ENCODE measurements at regions not wholly inside any gene's neighbourhood (a gene's known extent, or its start where the extent isn't known, plus 50 kb on each side); places are given as distances from the start of the nearest gene placed in this dataset.

DNA sequence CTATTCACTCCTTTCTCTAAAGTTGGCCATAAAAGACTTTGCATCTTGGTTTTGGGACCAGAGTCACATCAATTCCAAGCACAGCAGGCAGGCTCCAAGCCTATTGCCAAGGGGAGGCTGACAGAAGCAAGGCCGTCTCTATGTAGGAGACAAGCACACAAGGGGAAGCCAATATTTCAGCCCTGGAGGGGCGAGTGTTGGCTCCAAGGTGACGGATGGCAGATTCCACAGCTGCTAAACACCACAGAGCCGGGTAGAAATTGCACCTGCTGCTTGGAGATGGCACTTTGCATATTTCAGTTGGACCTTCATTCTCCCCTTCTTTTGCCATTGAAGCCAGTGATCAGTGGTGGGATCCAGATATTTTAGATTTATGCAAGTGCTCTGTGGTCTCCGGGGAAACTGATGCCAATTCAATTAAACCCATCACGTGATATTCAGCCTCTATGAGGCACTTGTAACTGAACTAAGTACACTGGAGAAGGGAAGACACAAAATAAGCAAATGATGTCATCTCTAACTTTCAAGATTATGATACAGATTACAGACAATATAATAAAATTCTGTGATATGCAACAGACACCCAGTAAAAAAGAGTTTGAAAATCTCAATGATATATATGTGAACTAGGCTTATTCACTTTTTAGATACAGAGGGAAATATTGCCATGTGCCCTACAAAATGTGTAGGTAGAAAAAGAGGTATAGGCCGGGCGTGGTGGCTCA, 102.8 kb upstream of the GREM2 start:
- no peaks in the 10 kb centered on the region for H3K27me3 ChIP-seq
- Mint-ChIP-seq H3K36me3 (no peaks in the 10 kb centered on the region), H3K9me3 (no peaks in the 10 kb centered on the region), H3K27ac (no peak overlapping the region), H3K4me3 (no peak overlapping the region), H3K4me1 (peaks cover 1% of the 10 kb centered on the region), H3K27me3 (ENCODE audit: insufficient read depth, low read depth) (no peaks in the 10 kb centered on the region)
- H3K4me3 ChIP-seq, result no peak overlapping the region
- no peaks in the 10 kb centered on the region for H3K36me3 ChIP-seq
- TF ChIP-seq, protein P1, sequence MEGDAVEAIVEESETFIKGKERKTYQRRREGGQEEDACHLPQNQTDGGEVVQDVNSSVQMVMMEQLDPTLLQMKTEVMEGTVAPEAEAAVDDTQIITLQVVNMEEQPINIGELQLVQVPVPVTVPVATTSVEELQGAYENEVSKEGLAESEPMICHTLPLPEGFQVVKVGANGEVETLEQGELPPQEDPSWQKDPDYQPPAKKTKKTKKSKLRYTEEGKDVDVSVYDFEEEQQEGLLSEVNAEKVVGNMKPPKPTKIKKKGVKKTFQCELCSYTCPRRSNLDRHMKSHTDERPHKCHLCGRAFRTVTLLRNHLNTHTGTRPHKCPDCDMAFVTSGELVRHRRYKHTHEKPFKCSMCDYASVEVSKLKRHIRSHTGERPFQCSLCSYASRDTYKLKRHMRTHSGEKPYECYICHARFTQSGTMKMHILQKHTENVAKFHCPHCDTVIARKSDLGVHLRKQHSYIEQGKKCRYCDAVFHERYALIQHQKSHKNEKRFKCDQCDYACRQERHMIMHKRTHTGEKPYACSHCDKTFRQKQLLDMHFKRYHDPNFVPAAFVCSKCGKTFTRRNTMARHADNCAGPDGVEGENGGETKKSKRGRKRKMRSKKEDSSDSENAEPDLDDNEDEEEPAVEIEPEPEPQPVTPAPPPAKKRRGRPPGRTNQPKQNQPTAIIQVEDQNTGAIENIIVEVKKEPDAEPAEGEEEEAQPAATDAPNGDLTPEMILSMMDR (IDR thresholded peaks at IDR 0.05), result no peak
- no peak for TF ChIP-seq EZH2phosphoT487 (IDR thresholded peaks at IDR 0.05)
- TF ChIP-seq EZH2 (IDR thresholded peaks at IDR 0.05), result no peak
- no peak overlapping the region for H3K9ac ChIP-seq
- H3K79me2 ChIP-seq (ENCODE audit: low read depth), result no peaks in the 10 kb centered on the region
- peaks cover 3% of the 10 kb centered on the region for H3K4me1 ChIP-seq
- H2AFZ ChIP-seq (replicated peaks), result no peak overlapping the region
- no peak for DNase-seq (ENCODE audit: low spot score)
- H3K4me2 ChIP-seq, result no peak overlapping the region
- H4K20me1 ChIP-seq (ENCODE audit: low read depth), result no peaks in the 10 kb centered on the region
- H3F3A ChIP-seq (ENCODE audit: low read depth), result no peaks in the 10 kb centered on the region
- H3K9me3 ChIP-seq (ENCODE audit: low read depth), result no peaks in the 10 kb centered on the region
- H3K27ac ChIP-seq, result no peak overlapping the region

DNA sequence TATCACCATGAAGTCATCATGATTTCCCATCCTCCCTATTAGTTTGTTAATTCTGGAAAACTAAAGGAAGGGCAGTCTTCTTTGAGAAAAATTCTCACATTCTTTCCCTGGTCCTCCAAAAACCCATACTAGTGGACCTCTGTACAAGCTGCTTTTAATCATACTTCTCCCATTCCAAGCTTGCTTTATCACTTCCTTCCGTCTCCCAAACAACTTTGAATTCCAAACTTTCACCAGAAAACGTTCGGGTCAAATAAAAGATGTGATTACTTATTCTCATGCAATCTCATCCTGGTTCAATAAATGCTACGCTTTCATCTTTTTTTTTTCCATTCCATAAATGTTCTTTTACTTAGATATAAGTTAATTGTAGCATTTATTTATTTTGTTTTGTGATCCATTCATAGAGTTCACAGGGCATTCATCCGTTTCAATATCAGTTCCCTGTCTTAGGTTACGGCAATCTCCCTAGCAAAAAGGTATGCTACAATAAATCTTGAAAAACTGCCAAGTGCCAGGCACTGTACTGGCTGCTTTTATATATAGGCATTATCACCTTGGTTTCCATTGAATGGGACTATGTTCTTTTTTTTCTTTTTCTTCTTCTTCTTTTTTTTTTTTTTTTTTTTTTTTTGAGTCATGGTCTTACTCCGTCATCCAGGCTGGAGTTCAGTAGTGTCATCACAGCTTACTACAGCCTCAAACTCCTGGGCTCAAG, 100.2 kb upstream of the GREM2 start:
- no peaks in the 10 kb centered on the region for H3K4me1 Mint-ChIP-seq
- no peaks in the 10 kb centered on the region for H3K9me3 ChIP-seq (ENCODE audit: low read depth)
- no peak for TF ChIP-seq EZH2 (IDR thresholded peaks at IDR 0.05)
- TF ChIP-seq, protein P1 (IDR thresholded peaks at IDR 0.05), result no peak
- no peak for TF ChIP-seq EZH2phosphoT487 (IDR thresholded peaks at IDR 0.05)

DNA sequence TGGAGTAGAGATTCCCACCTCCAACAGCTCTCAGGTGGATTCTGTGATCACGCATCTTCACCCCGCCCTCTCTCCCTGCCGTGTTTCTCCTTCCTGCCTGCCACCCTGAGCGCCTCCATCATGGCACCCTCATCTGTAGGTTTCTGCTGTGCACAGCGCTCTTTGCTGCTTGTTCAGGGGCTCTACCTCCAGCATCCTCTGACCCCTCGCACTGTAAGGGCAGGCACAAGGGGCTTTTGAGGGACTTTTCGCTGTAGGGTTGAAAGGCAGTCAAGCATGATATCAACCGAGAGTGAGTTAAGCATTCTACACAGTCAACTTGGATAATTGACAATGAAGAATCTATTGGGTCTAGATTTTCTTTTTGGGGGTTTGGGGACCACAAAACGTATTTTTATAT, 99.1 kb upstream of the GREM2 start:
- Histone ChIP-seq H3K36me3 (no peaks in the 10 kb centered on the region), H3K4me1 (peaks cover 3% of the 10 kb centered on the region), H2AFZ (replicated peaks) (no peak overlapping the region), H3K4me2 (no peak overlapping the region), H3K27me3 (no peaks in the 10 kb centered on the region), H3K9ac (no peak overlapping the region), H3K4me3 (no peak overlapping the region), H3F3A (ENCODE audit: low read depth) (no peaks in the 10 kb centered on the region), H3K9me3 (ENCODE audit: low read depth) (no peaks in the 10 kb centered on the region), H3K27ac (no peak overlapping the region), H4K20me1 (ENCODE audit: low read depth) (no peaks in the 10 kb centered on the region), H3K79me2 (ENCODE audit: low read depth) (no peaks in the 10 kb centered on the region)
- H3K9me3 Mint-ChIP-seq, result no peaks in the 10 kb centered on the region
- H3K4me1 Mint-ChIP-seq, result no peaks in the 10 kb centered on the region
- no peaks in the 10 kb centered on the region for H3K36me3 Mint-ChIP-seq
- TF ChIP-seq, protein P1 (IDR thresholded peaks at IDR 0.05), result no peak
- TF ChIP-seq EZH2phosphoT487 (IDR thresholded peaks at IDR 0.05) (no peak), EZH2 (IDR thresholded peaks at IDR 0.05) (no peak)
- no peak for DNase-seq (ENCODE audit: low spot score)
- no peak overlapping the region for H3K27ac Mint-ChIP-seq
- H3K4me3 Mint-ChIP-seq, result no peak overlapping the region
- no peaks in the 10 kb centered on the region for H3K27me3 Mint-ChIP-seq (ENCODE audit: insufficient read depth, low read depth)

More for the DNA sequence above, 100.2 kb upstream of the GREM2 start:
- Histone ChIP-seq H3K4me2 (no peak overlapping the region), H3K4me3 (no peak overlapping the region), H3K79me2 (ENCODE audit: low read depth) (no peaks in the 10 kb centered on the region), H3K36me3 (no peaks in the 10 kb centered on the region), H3K4me1 (peaks cover 3% of the 10 kb centered on the region), H3K27ac (no peak overlapping the region), H3K9ac (no peak overlapping the region), H3F3A (ENCODE audit: low read depth) (no peaks in the 10 kb centered on the region), H4K20me1 (ENCODE audit: low read depth) (no peaks in the 10 kb centered on the region), H3K27me3 (no peaks in the 10 kb centered on the region), H2AFZ (replicated peaks) (no peak overlapping the region)
- no peaks in the 10 kb centered on the region for H3K9me3 Mint-ChIP-seq
- no peaks in the 10 kb centered on the region for H3K27me3 Mint-ChIP-seq (ENCODE audit: insufficient read depth, low read depth)
- H3K36me3 Mint-ChIP-seq, result no peaks in the 10 kb centered on the region
- DNase-seq (ENCODE audit: low spot score), result no peak
- no peak overlapping the region for H3K27ac Mint-ChIP-seq
- no peak overlapping the region for H3K4me3 Mint-ChIP-seq

Measured in neural progenitor cell (in vitro differentiated cells).